Activated CD4-positive, alpha-beta T cell treated with anti-CD3 and anti-CD28 coated beads for 36 hours (primary cell): ENCODE measurements at regions not wholly inside any gene's neighbourhood (a gene's known extent, or its start where the extent isn't known, plus 50 kb on each side); places are given as distances from the start of the nearest gene placed in this dataset.
"Not testable (repeated sequence)": the region's sequence is repeated elsewhere in the genome, so short reads cannot be mapped to it uniquely, and the experiment has no call there.

ENCODE experiments used
- ATAC-seq: fragments of 200-7000 bp; cut with Tn5 transposase; one replicate; pipeline ENCODE4 v1.10.0; 2021; ENCODE audit warnings: mild to moderate bottlenecking, moderate library complexity
- CTCF ChIA-PET: fragments of 350-600 bp; sonication (Branson Sonifier 250); formaldehyde crosslinking; loops from one replicate; lab custom pipeline; 2021; ENCODE audit warnings: antibody characterized with exemption; lab: Charles Lee
- POLR2A ChIA-PET: fragments of 350-600 bp; sonication (Branson Sonifier 250); formaldehyde crosslinking; loops from one replicate; lab custom pipeline; 2021; ENCODE audit warnings: antibody characterized with exemption, inconsistent platforms; lab: Charles Lee
- DNase-seq: peaks from one replicate; pipeline ENCODE4 v3.0.0-alpha.2; 2020
- H3K27ac Mint-ChIP-seq: one replicate; pipeline ENCODE4 v1.8.0; 2021; ENCODE audit warnings: mixed read lengths
- H3K27me3 Mint-ChIP-seq: one replicate; pipeline ENCODE4 v1.8.0; 2021; ENCODE audit warnings: mixed read lengths
- H3K36me3 Mint-ChIP-seq: one replicate; pipeline ENCODE4 v1.8.0; 2021; ENCODE audit warnings: low read depth, mixed read lengths
- H3K4me1 Mint-ChIP-seq: one replicate; pipeline ENCODE4 v1.8.0; 2021; ENCODE audit warnings: mixed read lengths
- H3K4me3 Mint-ChIP-seq: one replicate; pipeline ENCODE4 v1.8.0; 2021; ENCODE audit warnings: mild to moderate bottlenecking, moderate library complexity, mixed read lengths
- H3K9me3 Mint-ChIP-seq: one replicate; pipeline ENCODE4 v1.8.0; 2021; ENCODE audit warnings: low read depth, mixed read lengths
- intact Hi-C, 2 experiments: fragments of 100-400 bp; cut with DNase I in 1 of 2; cut with micrococcal nuclease in 1 of 2; formaldehyde crosslinking; loops; one replicate each; pipeline versions ENCODE4 v1.14.2 to v1.15.1; 2022 to 2024; cut with DNase I, micrococcal nuclease

DNA sequence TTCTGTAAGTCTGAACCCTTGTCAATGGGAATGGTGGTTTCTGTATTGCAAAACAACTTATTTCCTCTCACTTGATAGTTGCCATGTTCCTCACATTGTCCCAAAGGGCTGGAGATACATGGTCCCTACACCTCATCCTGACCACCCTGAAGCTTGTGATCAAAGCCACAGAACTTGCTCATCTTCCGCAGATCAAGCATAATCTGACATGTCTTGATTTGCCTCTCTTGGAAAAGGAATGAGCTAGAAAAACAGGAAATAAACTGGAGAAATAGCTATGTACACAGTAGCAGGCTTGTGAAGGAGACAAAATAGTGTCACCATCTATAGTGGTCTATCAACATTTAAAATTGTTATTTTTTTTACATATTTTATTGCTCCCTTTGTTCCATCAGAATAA is 871.9 kb upstream of the C9orf72 start:
- Mint-ChIP-seq H3K9me3 (peaks cover 8% of the 10 kb centered on the region), H3K4me1 (no peaks in the 10 kb centered on the region), H3K27me3 (no peaks in the 10 kb centered on the region), H3K27ac (no peak overlapping the region), H3K4me3 (no peak overlapping the region), H3K36me3 (no peaks in the 10 kb centered on the region)
- intact Hi-C loops: no loop called here
- DNase-seq (no peak), ATAC-seq (no peak)
- ChIA-PET CTCF (no interaction called here), POLR2A (no interaction called here)

DNA sequence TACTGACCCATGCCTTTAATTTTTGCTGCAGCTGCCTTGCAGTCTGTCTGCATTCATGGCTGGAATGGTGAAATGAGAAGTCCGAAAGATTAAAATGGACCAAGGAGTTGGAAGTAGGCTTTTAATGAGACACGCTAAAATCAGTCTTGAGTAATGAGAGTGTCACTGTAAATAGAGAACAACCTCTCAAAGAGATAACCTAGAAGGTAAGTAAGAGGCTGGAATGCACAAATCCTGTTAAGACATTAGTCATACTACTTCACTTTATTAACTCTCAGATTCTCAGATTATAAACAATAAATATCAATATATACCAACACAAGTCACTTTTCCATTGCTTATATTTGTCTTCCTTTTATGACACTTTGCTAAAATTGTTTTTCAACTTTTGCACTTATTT is 880.6 kb upstream of the C9orf72 start:
- no peak for ATAC-seq
- H3K4me1 Mint-ChIP-seq: no peaks in the 10 kb centered on the region
- H3K27ac Mint-ChIP-seq: no peak overlapping the region
- POLR2A ChIA-PET: no interaction called here
- H3K9me3 Mint-ChIP-seq: peaks cover 3% of the 10 kb centered on the region
- H3K27me3 Mint-ChIP-seq: no peaks in the 10 kb centered on the region
- intact Hi-C loops: no loop called here
- no peak for DNase-seq
- no peaks in the 10 kb centered on the region for H3K36me3 Mint-ChIP-seq
- H3K4me3 Mint-ChIP-seq: no peak overlapping the region
- CTCF ChIA-PET: no interaction called here

DNA sequence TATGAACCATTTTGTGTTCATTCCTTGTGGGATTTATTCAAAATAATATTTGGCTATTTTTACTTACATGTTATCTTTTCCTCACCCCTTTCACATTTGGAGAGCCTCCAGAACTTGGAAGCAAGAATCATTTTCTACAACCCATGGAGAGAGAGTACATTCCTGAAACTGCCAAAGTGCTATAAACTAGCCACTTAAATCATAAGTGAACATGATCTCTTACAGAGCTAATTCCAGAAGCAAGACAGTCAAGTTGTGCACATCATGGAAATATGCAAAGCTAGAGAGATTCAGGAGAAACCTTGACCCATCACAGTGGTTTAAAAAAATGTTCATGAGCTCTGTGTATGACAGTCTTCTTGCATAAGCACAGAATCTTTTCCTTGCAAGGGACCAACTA is 883.6 kb upstream of the C9orf72 start:
- Mint-ChIP-seq H3K4me3 (no peak overlapping the region), H3K36me3 (no peaks in the 10 kb centered on the region), H3K9me3 (peaks cover 3% of the 10 kb centered on the region), H3K4me1 (no peaks in the 10 kb centered on the region), H3K27ac (no peak overlapping the region), H3K27me3 (no peaks in the 10 kb centered on the region)
- DNase-seq (no peak), ATAC-seq (no peak)
- CTCF ChIA-PET: no interaction called here
- POLR2A ChIA-PET: no interaction called here
- intact Hi-C loops: no loop called here

DNA sequence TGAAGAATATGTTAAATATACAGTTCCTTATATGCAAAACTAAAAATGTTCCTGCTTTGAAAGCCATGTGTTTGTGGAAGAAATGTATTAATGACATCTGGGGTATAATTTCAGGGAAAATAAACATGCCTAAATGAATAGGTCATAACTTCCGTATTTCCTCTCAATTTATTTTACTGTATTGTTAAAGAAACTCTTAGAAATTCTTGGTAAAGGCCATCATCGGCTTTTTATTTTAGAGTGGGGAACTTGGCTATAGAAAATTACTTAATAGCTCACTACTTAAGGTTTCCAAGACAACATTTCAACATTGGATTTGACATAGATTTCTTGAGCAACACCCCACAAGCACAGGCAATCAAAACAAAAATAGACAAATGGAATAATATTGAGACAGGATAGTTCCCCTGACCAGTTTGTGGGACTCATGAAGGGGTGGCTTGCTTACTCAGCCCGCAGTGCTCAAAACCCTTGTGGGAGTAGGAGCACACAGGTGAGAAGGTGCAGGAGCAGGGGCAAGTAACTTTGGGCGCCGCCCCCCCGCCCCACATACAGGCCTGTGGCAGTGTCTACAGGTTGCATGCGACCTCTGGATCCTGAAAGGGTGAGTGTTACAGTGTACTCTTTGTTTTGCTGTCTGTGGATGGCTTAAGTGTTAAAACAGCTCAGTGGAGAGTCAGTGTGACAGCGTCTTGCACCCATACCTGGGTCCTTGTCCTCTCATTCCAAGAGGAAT is 891.4 kb upstream of the C9orf72 start:
- H3K4me1 Mint-ChIP-seq: no peaks in the 10 kb centered on the region
- ChIA-PET CTCF (no interaction called here), POLR2A (no interaction called here)
- H3K4me3 Mint-ChIP-seq: no peak overlapping the region
- no peak overlapping the region for H3K27ac Mint-ChIP-seq
- no peak for ATAC-seq
- peaks cover 13% of the 10 kb centered on the region for H3K9me3 Mint-ChIP-seq
- intact Hi-C loops: no loop called here
- DNase-seq: no peak
- H3K27me3 Mint-ChIP-seq: no peaks in the 10 kb centered on the region
- no peaks in the 10 kb centered on the region for H3K36me3 Mint-ChIP-seq

DNA sequence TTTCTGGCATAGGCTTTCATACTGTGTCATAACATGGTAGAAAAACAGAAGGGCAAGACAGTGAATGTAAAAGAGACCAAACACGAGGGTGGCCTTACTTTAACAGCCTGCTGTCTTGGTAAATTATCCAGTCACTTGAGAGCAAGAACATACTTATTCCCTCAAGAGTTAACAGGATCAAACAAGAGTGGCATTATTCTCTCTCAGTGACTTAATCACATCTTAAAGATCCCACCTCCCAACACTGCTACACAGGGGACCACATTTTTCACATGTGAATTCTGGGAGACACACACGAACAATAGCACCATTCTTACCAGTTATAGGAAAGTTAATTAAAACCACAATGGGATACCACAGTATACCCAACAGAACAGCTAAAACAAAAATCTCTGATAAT is 898.0 kb upstream of the C9orf72 start:
- Mint-ChIP-seq H3K27ac (no peak overlapping the region), H3K9me3 (peaks cover 12% of the 10 kb centered on the region), H3K4me3 (no peak overlapping the region), H3K27me3 (no peaks in the 10 kb centered on the region), H3K4me1 (no peaks in the 10 kb centered on the region), H3K36me3 (no peaks in the 10 kb centered on the region)
- CTCF ChIA-PET: no interaction called here
- POLR2A ChIA-PET: no interaction called here
- intact Hi-C loops: no loop called here
- DNase-seq: no peak
- no peak for ATAC-seq

DNA sequence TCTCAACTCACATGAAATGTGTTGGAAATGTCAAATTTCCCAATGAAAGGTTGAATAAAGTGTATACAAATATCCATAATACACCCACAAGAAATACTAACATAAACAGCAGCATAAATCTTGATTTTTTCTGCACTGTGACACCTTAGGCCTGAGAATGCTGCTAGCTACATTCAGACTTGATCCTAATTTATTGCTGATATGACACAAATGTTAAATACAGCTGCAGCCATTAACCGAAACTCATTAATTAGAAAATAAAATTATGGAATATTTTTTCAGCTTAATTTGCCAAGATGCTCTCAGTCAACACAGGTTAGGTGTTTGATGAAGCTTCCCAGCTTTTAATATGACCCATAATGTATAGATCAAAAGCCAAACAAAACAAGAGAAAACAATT is 914.3 kb upstream of the C9orf72 start:
- H3K27me3 Mint-ChIP-seq: no peaks in the 10 kb centered on the region
- DNase-seq (no peak), ATAC-seq (no peak)
- no peaks in the 10 kb centered on the region for H3K36me3 Mint-ChIP-seq
- H3K4me3 Mint-ChIP-seq: no peak overlapping the region
- CTCF ChIA-PET: no interaction called here
- H3K9me3 Mint-ChIP-seq: peaks cover 5% of the 10 kb centered on the region
- no peak overlapping the region for H3K27ac Mint-ChIP-seq
- POLR2A ChIA-PET: no interaction called here
- no peaks in the 10 kb centered on the region for H3K4me1 Mint-ChIP-seq
- intact Hi-C loops: no loop called here

DNA sequence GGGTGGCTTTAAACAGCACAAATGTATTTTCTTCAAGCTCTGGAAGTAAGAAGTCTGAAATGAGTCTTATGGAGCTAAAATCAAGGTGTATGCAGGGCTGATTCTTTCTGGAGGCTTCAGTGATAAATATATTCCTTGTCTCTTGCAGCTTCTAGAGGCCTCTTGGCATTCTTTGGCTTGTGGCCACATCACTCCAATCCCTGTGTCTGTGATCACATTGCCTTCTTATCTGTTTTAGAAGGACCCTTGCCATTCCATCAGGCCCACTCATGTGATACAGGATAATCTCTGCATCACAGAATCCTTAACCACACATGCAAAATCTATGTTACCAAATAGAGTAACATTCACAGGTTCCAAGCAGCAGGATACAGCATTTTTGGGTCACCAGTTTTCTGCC is 917.8 kb upstream of the C9orf72 start:
- H3K36me3 Mint-ChIP-seq: no peaks in the 10 kb centered on the region
- H3K27me3 Mint-ChIP-seq: no peaks in the 10 kb centered on the region
- DNase-seq (no peak), ATAC-seq (no peak)
- no peak overlapping the region for H3K4me3 Mint-ChIP-seq
- H3K27ac Mint-ChIP-seq: no peak overlapping the region
- H3K9me3 Mint-ChIP-seq: no peaks in the 10 kb centered on the region
- ChIA-PET POLR2A (no interaction called here), CTCF (no interaction called here)
- intact Hi-C loops: no loop called here
- H3K4me1 Mint-ChIP-seq: no peaks in the 10 kb centered on the region

DNA sequence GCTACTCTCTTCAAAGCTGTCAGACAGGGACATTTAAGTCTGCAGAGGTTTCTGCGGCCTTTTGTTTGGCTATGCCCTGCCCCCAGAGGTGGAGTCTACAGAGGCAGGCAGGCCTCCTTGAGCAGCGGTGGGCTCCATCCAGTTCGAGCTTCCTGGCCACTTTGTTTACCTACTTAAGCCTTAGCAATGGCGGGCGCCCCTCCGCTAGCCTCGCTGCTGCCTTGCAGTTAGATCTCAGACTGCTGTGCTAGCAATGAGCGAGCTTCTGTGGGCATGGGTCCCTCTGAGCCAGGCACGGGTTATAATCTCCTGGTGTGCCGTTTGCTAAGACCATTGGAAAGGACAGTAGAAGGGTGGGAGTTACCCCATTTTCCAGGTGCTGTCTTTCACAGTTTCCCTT is 924.9 kb upstream of the C9orf72 start:
- POLR2A ChIA-PET, H3K4me3 Mint-ChIP-seq, H3K27ac Mint-ChIP-seq, DNase-seq, H3K27me3 Mint-ChIP-seq, CTCF ChIA-PET, ATAC-seq, H3K36me3 Mint-ChIP-seq, intact Hi-C loops, H3K9me3 Mint-ChIP-seq, H3K4me1 Mint-ChIP-seq: not testable (repeated sequence)

DNA sequence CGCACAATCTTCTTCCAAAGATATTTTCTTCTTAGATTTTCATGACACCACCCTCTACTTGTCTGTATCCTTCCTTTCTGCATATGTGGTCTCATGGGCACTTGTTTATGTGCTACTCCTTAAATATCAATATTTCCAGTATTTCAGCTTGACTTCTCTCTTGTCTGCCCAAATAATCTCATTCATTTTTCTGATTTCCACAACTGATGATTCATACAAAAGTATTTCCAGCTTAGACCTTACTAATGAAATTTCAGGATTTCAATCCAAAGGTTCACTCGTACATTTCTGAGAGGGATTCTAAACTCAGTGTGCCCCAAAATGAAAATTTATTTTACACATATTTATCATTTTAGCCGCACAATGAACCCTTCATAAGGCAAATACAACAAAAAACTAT is 928.9 kb upstream of the C9orf72 start:
- ATAC-seq (no peak), DNase-seq (no peak)
- Mint-ChIP-seq H3K4me1 (no peaks in the 10 kb centered on the region), H3K36me3 (no peaks in the 10 kb centered on the region), H3K9me3 (peaks cover 7% of the 10 kb centered on the region), H3K4me3 (no peak overlapping the region), H3K27ac (no peak overlapping the region), H3K27me3 (no peaks in the 10 kb centered on the region)
- ChIA-PET POLR2A (no interaction called here), CTCF (no interaction called here)
- intact Hi-C loops: no loop called here

DNA sequence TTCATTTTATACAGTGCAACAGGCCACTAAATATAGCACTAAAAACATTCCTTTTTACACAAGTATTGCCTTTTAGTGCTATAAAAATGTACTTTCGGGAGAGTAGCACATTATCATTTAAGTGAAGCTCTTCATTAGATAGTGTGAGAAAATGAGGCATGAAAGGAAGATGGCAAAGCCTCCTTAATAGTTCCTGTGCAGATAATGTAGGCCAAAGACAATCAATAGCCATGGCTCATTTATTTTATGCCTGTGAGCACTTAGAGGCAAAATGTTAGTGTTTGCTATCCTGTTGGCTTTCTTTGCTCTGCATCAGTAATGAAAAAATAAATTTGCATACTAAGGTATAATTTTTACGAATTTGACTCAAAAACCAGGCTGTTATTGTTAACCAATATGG is 929.5 kb upstream of the C9orf72 start:
- CTCF ChIA-PET: no interaction called here
- Mint-ChIP-seq H3K36me3 (no peaks in the 10 kb centered on the region), H3K9me3 (peaks cover 5% of the 10 kb centered on the region), H3K4me3 (no peak overlapping the region), H3K27me3 (no peaks in the 10 kb centered on the region), H3K4me1 (no peaks in the 10 kb centered on the region), H3K27ac (no peak overlapping the region)
- intact Hi-C loops: no loop called here
- POLR2A ChIA-PET: no interaction called here
- ATAC-seq (no peak), DNase-seq (no peak)

DNA sequence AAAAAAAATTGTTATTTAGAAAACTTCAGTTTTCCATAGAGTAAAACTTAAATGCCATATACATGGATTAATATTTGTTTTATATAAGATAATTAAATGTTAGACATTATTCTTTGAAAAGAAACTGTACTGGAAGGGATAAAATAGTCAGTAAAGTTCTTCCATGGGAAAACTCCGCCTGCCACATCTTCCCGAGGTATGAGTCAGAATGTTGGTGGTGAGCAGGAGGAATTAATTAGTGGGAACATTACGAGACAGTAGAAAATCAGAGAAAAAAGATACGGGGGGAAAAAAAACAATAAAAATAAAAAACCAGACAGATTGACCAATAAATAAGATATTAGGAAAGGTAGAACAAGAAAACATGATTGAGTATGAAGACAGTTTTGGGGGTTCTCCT is 930.3 kb upstream of the C9orf72 start:
- Mint-ChIP-seq H3K4me1 (no peaks in the 10 kb centered on the region), H3K9me3 (peaks cover 5% of the 10 kb centered on the region), H3K27ac (no peak overlapping the region), H3K36me3 (no peaks in the 10 kb centered on the region), H3K4me3 (no peak overlapping the region), H3K27me3 (no peaks in the 10 kb centered on the region)
- ATAC-seq (no peak), DNase-seq (no peak)
- intact Hi-C loops: no loop called here
- POLR2A ChIA-PET: no interaction called here
- CTCF ChIA-PET: no interaction called here

DNA sequence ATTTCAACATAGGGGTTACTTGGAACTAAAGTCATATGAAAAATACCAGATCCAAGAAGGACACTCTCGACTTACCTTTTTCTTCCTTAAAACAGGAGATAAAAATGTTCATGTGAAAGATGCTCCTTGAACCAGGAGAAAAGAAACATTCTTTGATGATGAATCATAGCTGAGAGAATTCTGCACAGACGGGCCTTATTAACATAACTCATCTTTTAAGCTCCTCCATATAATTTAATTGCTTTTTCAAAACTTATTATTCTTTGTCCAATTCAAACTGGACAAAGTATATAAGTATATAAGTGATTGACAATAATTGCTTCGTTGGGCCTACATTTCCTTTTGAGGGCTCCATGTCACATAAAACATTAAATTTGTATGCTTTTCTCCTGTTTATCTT is 945.2 kb upstream of the C9orf72 start:
- no peak for DNase-seq
- Mint-ChIP-seq H3K27me3 (no peaks in the 10 kb centered on the region), H3K36me3 (no peaks in the 10 kb centered on the region), H3K9me3 (peaks cover 8% of the 10 kb centered on the region), H3K27ac (no peak overlapping the region), H3K4me1 (no peaks in the 10 kb centered on the region), H3K4me3 (no peak overlapping the region)
- intact Hi-C loops: no loop called here
- ChIA-PET POLR2A (no interaction called here), CTCF (no interaction called here)
- no peak for ATAC-seq

DNA sequence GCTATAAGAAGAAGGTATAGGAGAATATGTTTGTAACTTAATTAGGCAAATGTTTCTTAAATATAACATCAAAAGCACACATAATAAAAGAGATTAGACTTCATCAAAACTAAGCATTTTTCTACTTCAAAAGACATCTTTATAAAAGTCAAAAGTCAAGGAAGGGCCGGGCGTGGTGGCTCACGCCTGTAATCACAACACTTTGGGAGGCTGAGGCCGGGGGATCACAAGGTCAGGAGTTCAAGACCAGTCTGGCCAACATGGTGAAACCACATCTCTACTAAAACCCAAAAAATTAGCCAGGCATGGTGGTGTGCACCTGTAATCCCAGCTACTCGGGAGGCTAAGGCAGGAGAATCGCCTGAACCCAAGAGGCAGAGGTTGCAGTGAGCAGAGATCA is 951.0 kb upstream of the C9orf72 start:
- H3K27ac Mint-ChIP-seq, POLR2A ChIA-PET, ATAC-seq, intact Hi-C loops, H3K4me1 Mint-ChIP-seq, H3K27me3 Mint-ChIP-seq, H3K4me3 Mint-ChIP-seq, CTCF ChIA-PET, DNase-seq, H3K36me3 Mint-ChIP-seq, H3K9me3 Mint-ChIP-seq: not testable (repeated sequence)
